ENCODE measurements at regions not wholly inside any gene's neighbourhood (a gene's known extent, or its start where the extent isn't known, plus 50 kb on each side); places are given as distances from the start of the nearest gene placed in this dataset.

DNA sequence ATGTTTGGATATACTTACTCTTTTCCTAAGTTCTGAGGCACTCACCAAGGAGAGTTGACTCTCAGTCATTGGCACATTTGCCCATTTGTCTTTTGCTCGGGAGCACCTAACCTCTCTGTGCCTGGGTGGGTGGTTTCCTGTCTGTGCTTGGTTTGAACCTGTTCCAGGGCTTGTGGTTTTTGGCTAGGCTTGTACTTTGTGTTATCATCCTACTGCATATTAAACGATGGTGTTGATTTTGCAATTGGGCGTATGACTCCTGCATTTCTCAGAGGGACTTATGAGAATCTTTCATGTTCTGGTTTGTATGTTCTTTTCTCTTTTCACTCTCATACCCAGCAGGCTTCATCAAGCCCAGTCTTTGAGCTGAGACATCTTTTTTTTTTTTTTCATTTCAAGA is 161.7 kb downstream of the BTC start:
- no peaks in the 10 kb centered on the region for H3K9me3 ChIP-seq
- intact Hi-C loops (cut with DNase I; ENCODE audit: low total_unique reads) = no loop called here
- DNase-seq (ENCODE audit: low spot score in 2 of 2) = no peak
- H3K27me3 ChIP-seq = no peaks in the 10 kb centered on the region
- no peaks in the 10 kb centered on the region for H3K4me1 ChIP-seq
- no peak for TF ChIP-seq POLR2A (IDR thresholded peaks at IDR 0.05)
- TF ChIP-seq POLR2AphosphoS5 (IDR thresholded peaks at IDR 0.05) = no peak
- TF ChIP-seq, protein P1, sequence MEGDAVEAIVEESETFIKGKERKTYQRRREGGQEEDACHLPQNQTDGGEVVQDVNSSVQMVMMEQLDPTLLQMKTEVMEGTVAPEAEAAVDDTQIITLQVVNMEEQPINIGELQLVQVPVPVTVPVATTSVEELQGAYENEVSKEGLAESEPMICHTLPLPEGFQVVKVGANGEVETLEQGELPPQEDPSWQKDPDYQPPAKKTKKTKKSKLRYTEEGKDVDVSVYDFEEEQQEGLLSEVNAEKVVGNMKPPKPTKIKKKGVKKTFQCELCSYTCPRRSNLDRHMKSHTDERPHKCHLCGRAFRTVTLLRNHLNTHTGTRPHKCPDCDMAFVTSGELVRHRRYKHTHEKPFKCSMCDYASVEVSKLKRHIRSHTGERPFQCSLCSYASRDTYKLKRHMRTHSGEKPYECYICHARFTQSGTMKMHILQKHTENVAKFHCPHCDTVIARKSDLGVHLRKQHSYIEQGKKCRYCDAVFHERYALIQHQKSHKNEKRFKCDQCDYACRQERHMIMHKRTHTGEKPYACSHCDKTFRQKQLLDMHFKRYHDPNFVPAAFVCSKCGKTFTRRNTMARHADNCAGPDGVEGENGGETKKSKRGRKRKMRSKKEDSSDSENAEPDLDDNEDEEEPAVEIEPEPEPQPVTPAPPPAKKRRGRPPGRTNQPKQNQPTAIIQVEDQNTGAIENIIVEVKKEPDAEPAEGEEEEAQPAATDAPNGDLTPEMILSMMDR (IDR thresholded peaks at IDR 0.05) = no peak
- no peak overlapping the region for H3K27ac ChIP-seq
- no peaks in the 10 kb centered on the region for H3K36me3 ChIP-seq
- H3K4me3 ChIP-seq = no peak overlapping the region

DNA sequence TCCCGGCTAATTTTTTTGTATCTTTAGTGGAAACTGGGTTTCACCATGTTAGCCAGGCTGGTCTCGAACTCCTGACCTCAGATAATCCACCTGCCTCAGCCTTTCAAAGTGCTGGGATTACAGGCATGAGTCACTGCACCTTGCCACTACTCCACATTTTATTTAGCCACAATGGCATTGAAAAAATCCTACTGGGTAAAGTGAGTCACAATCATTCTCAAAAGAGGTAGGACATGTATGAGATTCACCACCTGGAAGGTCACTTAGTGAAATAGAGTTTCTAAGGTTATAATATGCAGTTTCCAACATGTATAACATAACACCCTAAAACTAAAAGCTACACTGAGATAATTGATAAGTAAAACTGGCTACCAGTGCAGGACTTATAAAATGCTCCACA is 159.2 kb downstream of the BTC start:
- no peak overlapping the region for H3K4me3 ChIP-seq
- TF ChIP-seq, protein P1 (IDR thresholded peaks at IDR 0.05) = no peak
- TF ChIP-seq POLR2AphosphoS5 (IDR thresholded peaks at IDR 0.05) (no peak), POLR2A (IDR thresholded peaks at IDR 0.05) (no peak)
- no peaks in the 10 kb centered on the region for H3K4me1 ChIP-seq
- no peak for DNase-seq (ENCODE audit: low spot score in 2 of 2)
- H3K36me3 ChIP-seq = no peaks in the 10 kb centered on the region
- H3K9me3 ChIP-seq = no peaks in the 10 kb centered on the region
- H3K27ac ChIP-seq = no peak overlapping the region
- intact Hi-C loops (cut with DNase I; ENCODE audit: low total_unique reads) = no loop called here
- no peaks in the 10 kb centered on the region for H3K27me3 ChIP-seq

DNA sequence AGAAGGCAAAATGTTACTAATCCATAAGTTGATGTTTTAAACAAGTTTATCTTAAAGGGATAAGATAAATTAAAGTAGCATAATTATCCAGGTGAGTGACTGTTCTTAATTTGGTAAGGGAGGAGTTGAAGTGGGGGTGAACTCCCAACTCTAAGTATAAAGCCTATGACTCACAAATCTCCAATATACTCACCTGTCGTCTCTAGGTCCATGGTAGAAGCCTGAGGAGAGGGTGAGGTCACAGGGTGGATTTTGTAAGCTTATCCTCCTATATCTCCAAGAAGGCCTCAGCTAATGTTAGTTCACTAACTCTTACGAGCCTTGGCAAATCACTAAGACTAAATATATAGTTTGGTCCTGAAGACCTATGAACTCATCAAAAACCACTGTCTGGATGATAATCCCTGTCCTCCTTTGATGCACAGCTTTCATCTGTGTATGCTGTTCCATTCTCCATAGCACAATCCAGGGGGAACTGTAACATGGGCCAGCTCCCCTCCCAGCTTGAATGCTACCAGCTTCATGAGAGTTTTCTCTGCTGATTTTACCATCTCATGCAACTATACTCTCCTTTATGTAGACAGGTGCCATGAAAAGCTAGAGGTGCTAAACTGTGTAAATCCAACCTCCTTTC is 158.7 kb downstream of the BTC start:
- Histone ChIP-seq H3K4me3 (no peak overlapping the region), H3K27ac (no peak overlapping the region), H3K27me3 (no peaks in the 10 kb centered on the region), H3K4me1 (no peaks in the 10 kb centered on the region), H3K9me3 (no peaks in the 10 kb centered on the region), H3K36me3 (no peaks in the 10 kb centered on the region)
- intact Hi-C loops (cut with DNase I; ENCODE audit: low total_unique reads) = no loop called here
- DNase-seq (ENCODE audit: low spot score in 2 of 2) = no peak
- no peak for TF ChIP-seq POLR2A (IDR thresholded peaks at IDR 0.05)

DNA sequence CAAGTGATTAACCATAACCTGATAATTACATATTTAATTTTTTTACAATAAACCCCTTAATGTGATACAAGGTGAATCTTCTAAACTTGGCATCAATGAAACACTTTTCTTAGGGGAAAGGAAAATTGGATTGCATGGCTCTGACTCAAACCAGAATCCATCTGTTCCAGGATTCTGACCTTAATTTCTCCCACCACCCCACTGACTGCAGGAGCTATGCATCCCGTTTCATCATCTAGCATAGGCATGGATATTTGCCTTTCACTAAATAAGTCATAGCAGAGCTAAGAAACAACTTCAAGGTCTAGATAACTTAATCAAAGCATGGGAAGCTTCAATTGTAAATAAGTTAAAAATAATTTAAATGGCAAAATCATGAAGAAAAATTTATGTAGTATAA is 156.3 kb downstream of the BTC start:
- H3K9me3 ChIP-seq = no peaks in the 10 kb centered on the region
- intact Hi-C loops (cut with DNase I; ENCODE audit: low total_unique reads) = no loop called here
- no peak for DNase-seq (ENCODE audit: low spot score in 2 of 2)
- TF ChIP-seq POLR2A (IDR thresholded peaks at IDR 0.05) (no peak), POLR2AphosphoS5 (IDR thresholded peaks at IDR 0.05) (no peak)
- TF ChIP-seq, protein P1 (IDR thresholded peaks at IDR 0.05) = no peak
- no peaks in the 10 kb centered on the region for H3K27me3 ChIP-seq
- no peak overlapping the region for H3K4me3 ChIP-seq
- H3K36me3 ChIP-seq = no peaks in the 10 kb centered on the region
- H3K4me1 ChIP-seq = no peaks in the 10 kb centered on the region
- no peak overlapping the region for H3K27ac ChIP-seq

DNA sequence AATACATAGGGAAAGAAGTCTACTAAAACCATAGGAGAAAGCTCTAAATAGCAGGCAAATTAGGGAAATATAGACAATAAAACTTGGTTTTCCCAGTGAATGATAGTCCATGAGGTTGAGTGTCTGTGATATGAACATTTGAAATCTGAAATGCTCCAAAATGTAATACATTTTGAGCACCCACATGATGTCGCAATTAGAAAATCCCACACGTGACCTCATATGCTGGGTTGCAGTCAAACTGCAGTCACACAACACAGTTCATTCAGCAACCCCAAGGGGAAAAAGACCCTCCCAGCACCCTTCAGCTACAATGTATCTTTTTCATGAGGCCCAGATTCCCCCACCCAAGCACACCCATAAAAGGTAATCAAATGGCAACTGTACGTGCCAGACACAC is 155.6 kb downstream of the BTC start:
- Histone ChIP-seq H3K4me3 (no peak overlapping the region), H3K4me1 (no peaks in the 10 kb centered on the region), H3K9me3 (no peaks in the 10 kb centered on the region), H3K27me3 (no peaks in the 10 kb centered on the region), H3K36me3 (no peaks in the 10 kb centered on the region), H3K27ac (no peak overlapping the region)
- intact Hi-C loops (cut with DNase I; ENCODE audit: low total_unique reads) = no loop called here
- DNase-seq (ENCODE audit: low spot score in 2 of 2) = no peak
- TF ChIP-seq, protein P1 (IDR thresholded peaks at IDR 0.05) = no peak
- TF ChIP-seq POLR2AphosphoS5 (IDR thresholded peaks at IDR 0.05) = no peak
- TF ChIP-seq POLR2A (IDR thresholded peaks at IDR 0.05) = no peak

Data from breast epithelium (tissue), 4 donors.